Ishikawa (cell line): ENCODE measurements at regions not wholly inside any gene's neighbourhood (a gene's known extent, or its start where the extent isn't known, plus 50 kb on each side); places are given as distances from the start of the nearest gene placed in this dataset.

Source experiments
- REST ChIP-seq: IDR thresholded peaks from 2 replicates; pipeline ENCODE4 v1.6.1; 2012; ENCODE audit warnings: low read depth, mild to moderate bottlenecking
- TCF12 ChIP-seq: IDR thresholded peaks from 2 replicates; pipeline ENCODE4 v1.6.1; 2012; ENCODE audit warnings: low read depth
- TF ChIP-seq, protein P1 (sequence below): IDR thresholded peaks from 2 replicates; pipeline ENCODE4 v1.6.1; 2012

- TF ChIP-seq, protein P1, sequence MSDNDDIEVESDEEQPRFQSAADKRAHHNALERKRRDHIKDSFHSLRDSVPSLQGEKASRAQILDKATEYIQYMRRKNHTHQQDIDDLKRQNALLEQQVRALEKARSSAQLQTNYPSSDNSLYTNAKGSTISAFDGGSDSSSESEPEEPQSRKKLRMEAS, result no peak
- TF ChIP-seq TCF12, result no peak
- no peak for TF ChIP-seq REST
Measured at GRCh38 chr13:111436446-111436845, 116.0 kb downstream of the TEX29 start.
